WERI-Rb-1 (cell line): ENCODE measurements at regions not wholly inside any gene's neighbourhood (a gene's known extent, or its start where the extent isn't known, plus 50 kb on each side); places are given as distances from the start of the nearest gene placed in this dataset.
"Not testable (repeated sequence)": the region's sequence is repeated elsewhere in the genome, so short reads cannot be mapped to it uniquely, and the experiment has no call there.

ENCODE experiments used
- DNase-seq: peaks from one replicate; pipeline ENCODE4 v3.0.0-alpha.2; 2020
- H3K27ac ChIP-seq: fragments of 250-450 bp; sonication (Bioruptor Pico); 2 replicates; pipeline ENCODE4 v1.5.1; 2020; ENCODE audit warnings: mild to moderate bottlenecking, moderate library complexity
- H3K27me3 ChIP-seq: fragments of 250-450 bp; sonication (Bioruptor Pico); 2 replicates; pipeline ENCODE4 v1.5.1; 2021; ENCODE audit warnings: mild to moderate bottlenecking, low read depth, moderate library complexity; ENCODE audit not compliant: insufficient read depth, severe bottlenecking
- H3K36me3 ChIP-seq: fragments of 250-450 bp; sonication (Bioruptor Pico); 2 replicates; pipeline ENCODE4 v1.5.1; 2020; ENCODE audit warnings: mild to moderate bottlenecking, moderate library complexity
- H3K4me3 ChIP-seq: 2 replicates; pipeline ENCODE4 v1.5.1; 2011; ENCODE audit warnings: low read depth, mild to moderate bottlenecking, control low read depth, low read length
- H3K9me3 ChIP-seq: fragments of 250-450 bp; sonication (Bioruptor Pico); 2 replicates; pipeline ENCODE4 v1.5.1; 2021; ENCODE audit warnings: mild to moderate bottlenecking, moderate library complexity; ENCODE audit not compliant: severe bottlenecking
- CTCF ChIP-seq: IDR thresholded peaks from 2 replicates; pipeline ENCODE4 v1.5.1; 2011; ENCODE audit warnings: low read depth, mild to moderate bottlenecking, control low read depth, inconsistent platforms, low read length

GRCh38 chr12:67716817-67717216 is 68.3 kb downstream of the DYRK2 start:
- H3K9me3 ChIP-seq: no peaks in the 10 kb centered on the region
- no peaks in the 10 kb centered on the region for H3K27me3 ChIP-seq
- H3K4me3 ChIP-seq: no peak overlapping the region
- H3K36me3 ChIP-seq: no peaks in the 10 kb centered on the region
- no peak for DNase-seq
- H3K27ac ChIP-seq: no peak overlapping the region
- no peak for TF ChIP-seq CTCF

GRCh38 chr12:67719303-67719702 is 70.8 kb downstream of the DYRK2 start:
- not testable (repeated sequence) for H3K9me3 ChIP-seq, H3K4me3 ChIP-seq, DNase-seq, H3K27ac ChIP-seq, H3K36me3 ChIP-seq, H3K27me3 ChIP-seq

GRCh38 chr12:67720351-67720856 is 71.9 kb downstream of the DYRK2 start:
- Histone ChIP-seq H3K4me3 (no peak overlapping the region), H3K36me3 (no peaks in the 10 kb centered on the region), H3K27ac (no peak overlapping the region), H3K9me3 (no peaks in the 10 kb centered on the region), H3K27me3 (no peaks in the 10 kb centered on the region)
- TF ChIP-seq CTCF: no peak
- DNase-seq: no peak

- Histone ChIP-seq H3K27me3 (no peaks in the 10 kb centered on the region), H3K9me3 (no peaks in the 10 kb centered on the region), H3K27ac (no peak overlapping the region), H3K36me3 (no peaks in the 10 kb centered on the region), H3K4me3 (no peak overlapping the region)
- DNase-seq: no peak
- TF ChIP-seq CTCF: no peak
Measured at GRCh38 chr12:67721248-67721647, 72.7 kb downstream of the DYRK2 start.

GRCh38 chr12:67722296-67722695 is 73.8 kb downstream of the DYRK2 start:
- Histone ChIP-seq H3K27ac (no peak overlapping the region), H3K36me3 (no peaks in the 10 kb centered on the region), H3K4me3 (no peak overlapping the region), H3K27me3 (no peaks in the 10 kb centered on the region), H3K9me3 (no peaks in the 10 kb centered on the region)
- no peak for TF ChIP-seq CTCF
- no peak for DNase-seq

GRCh38 chr12:67726868-67727267 is 78.3 kb downstream of the DYRK2 start:
- Histone ChIP-seq H3K27me3 (no peaks in the 10 kb centered on the region), H3K9me3 (no peaks in the 10 kb centered on the region), H3K4me3 (no peak overlapping the region), H3K27ac (no peak overlapping the region), H3K36me3 (no peaks in the 10 kb centered on the region)
- DNase-seq: no peak
- TF ChIP-seq CTCF: no peak
